ENCODE measurements at regions not wholly inside any gene's neighbourhood (a gene's known extent, or its start where the extent isn't known, plus 50 kb on each side); places are given as distances from the start of the nearest gene placed in this dataset.

DNA sequence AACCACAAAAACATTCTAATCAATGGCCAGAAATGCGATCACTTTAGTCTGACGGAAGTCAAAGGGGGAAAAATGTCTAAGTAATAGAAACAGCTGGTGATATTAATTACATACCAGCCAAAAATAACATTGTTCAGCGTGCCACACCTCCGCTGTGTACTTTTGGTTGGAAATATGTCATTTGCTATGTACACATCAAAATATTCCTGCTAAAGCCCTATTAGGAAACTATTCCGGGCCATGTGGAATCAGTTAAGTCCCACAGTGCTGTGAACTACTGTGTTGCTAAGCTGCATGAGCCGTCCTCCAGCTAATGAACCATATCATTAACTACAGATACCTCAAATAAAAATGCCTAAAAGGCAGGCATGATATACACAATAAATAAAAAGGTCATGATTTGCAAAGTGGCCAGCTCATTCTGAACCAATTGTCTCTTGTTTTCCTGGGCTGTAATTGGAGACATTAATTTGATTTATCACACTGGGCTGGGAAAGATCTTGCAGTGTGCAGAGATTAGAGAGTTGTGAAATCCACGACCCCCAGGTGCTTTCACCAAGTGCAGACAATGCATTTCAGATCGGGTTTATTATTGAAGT lies 200.5 kb upstream of the LRTM1 start:
- TF ChIP-seq, protein P1, sequence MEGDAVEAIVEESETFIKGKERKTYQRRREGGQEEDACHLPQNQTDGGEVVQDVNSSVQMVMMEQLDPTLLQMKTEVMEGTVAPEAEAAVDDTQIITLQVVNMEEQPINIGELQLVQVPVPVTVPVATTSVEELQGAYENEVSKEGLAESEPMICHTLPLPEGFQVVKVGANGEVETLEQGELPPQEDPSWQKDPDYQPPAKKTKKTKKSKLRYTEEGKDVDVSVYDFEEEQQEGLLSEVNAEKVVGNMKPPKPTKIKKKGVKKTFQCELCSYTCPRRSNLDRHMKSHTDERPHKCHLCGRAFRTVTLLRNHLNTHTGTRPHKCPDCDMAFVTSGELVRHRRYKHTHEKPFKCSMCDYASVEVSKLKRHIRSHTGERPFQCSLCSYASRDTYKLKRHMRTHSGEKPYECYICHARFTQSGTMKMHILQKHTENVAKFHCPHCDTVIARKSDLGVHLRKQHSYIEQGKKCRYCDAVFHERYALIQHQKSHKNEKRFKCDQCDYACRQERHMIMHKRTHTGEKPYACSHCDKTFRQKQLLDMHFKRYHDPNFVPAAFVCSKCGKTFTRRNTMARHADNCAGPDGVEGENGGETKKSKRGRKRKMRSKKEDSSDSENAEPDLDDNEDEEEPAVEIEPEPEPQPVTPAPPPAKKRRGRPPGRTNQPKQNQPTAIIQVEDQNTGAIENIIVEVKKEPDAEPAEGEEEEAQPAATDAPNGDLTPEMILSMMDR (IDR thresholded peaks at IDR 0.05): no peak
- TF ChIP-seq POLR2A (IDR thresholded peaks at IDR 0.05): no peak
